Stomach smooth muscle (tissue), 2 donors: ENCODE measurements at regions not wholly inside any gene's neighbourhood (a gene's known extent, or its start where the extent isn't known, plus 50 kb on each side); places are given as distances from the start of the nearest gene placed in this dataset.

Source experiments
- H3K27ac ChIP-seq: one replicate; pipeline ENCODE4 v1.7.0; 2013; ENCODE audit warnings: mild to moderate bottlenecking, low read length, inconsistent platforms
- H3K27me3 ChIP-seq, 2 donors: one replicate each; pipeline ENCODE4 v1.7.0; 2013; ENCODE audit warnings: low read length in 2 of 2; ENCODE audit not compliant: insufficient read depth in 2 of 2, control insufficient read depth in 1 of 2
- H3K36me3 ChIP-seq, 2 donors: one replicate each; pipeline ENCODE4 v1.7.0; 2013; ENCODE audit warnings: low read length in 2 of 2; ENCODE audit not compliant: control insufficient read depth in 2 of 2, insufficient read depth in 2 of 2
- H3K4me1 ChIP-seq: one replicate; pipeline ENCODE4 v1.7.0; 2013; ENCODE audit warnings: low read length; ENCODE audit not compliant: control insufficient read depth, insufficient read depth
- H3K4me3 ChIP-seq, 2 donors: one replicate each; pipeline ENCODE4 v1.7.0; 2013; ENCODE audit warnings: low read length in 2 of 2
- H3K9ac ChIP-seq, 2 donors: one replicate each; pipeline ENCODE4 v1.7.0; 2013; ENCODE audit warnings: low read length in 2 of 2, mild to moderate bottlenecking in 1 of 2
- H3K9me3 ChIP-seq, 2 donors: one replicate each; pipeline ENCODE4 v1.7.0; 2013; ENCODE audit warnings: low read length in 2 of 2; ENCODE audit not compliant: control insufficient read depth in 2 of 2
- donor health status: healthy.
- donor health status: Pancreatic carcinoma.

GRCh38 chr1:69409731-69410456 is 157.8 kb upstream of the LRRC7 start:
- Histone ChIP-seq H3K4me1 (no peaks in the 10 kb centered on the region), H3K36me3 (no peaks in the 10 kb centered on the region), H3K27ac (no peak overlapping the region), H3K27me3 (no peaks in the 10 kb centered on the region), H3K4me3 (no peak overlapping the region), H3K9ac (no peak overlapping the region), H3K9me3 (no peaks in the 10 kb centered on the region)

- no peaks in the 10 kb centered on the region for H3K36me3 ChIP-seq
- H3K9ac ChIP-seq: no peak overlapping the region
- no peaks in the 10 kb centered on the region for H3K4me1 ChIP-seq
- H3K9me3 ChIP-seq: no peaks in the 10 kb centered on the region
- H3K27me3 ChIP-seq: no peaks in the 10 kb centered on the region
- no peak overlapping the region for H3K27ac ChIP-seq
- no peak overlapping the region for H3K4me3 ChIP-seq
Observed at GRCh38 chr1:69410457-69410850, 157.3 kb upstream of the LRRC7 start.

DNA sequence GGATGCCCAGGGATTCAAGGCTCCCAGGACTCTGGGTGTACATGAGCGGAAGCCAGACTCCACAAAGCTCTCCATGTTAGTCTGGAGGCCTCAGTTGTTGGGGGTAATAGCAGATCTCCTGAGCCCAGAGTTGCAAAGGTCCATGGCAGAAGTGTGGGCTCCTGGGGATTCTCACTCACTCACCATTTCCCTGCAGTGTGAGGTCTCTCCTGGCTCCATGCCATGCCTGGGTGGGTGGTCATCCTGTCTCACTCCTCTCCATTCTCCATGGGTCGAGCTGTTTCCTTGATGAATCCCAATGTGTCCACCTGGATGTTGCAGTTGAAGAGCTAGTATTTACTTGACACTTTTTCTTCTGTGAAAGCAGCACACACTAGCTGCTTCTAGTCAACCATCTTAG is 156.8 kb upstream of the LRRC7 start:
- H3K36me3 ChIP-seq: no peaks in the 10 kb centered on the region
- no peaks in the 10 kb centered on the region for H3K9me3 ChIP-seq
- H3K9ac ChIP-seq: no peak overlapping the region
- no peak overlapping the region for H3K27ac ChIP-seq
- H3K27me3 ChIP-seq: no peaks in the 10 kb centered on the region
- H3K4me3 ChIP-seq: no peak overlapping the region
- H3K4me1 ChIP-seq: no peaks in the 10 kb centered on the region

DNA sequence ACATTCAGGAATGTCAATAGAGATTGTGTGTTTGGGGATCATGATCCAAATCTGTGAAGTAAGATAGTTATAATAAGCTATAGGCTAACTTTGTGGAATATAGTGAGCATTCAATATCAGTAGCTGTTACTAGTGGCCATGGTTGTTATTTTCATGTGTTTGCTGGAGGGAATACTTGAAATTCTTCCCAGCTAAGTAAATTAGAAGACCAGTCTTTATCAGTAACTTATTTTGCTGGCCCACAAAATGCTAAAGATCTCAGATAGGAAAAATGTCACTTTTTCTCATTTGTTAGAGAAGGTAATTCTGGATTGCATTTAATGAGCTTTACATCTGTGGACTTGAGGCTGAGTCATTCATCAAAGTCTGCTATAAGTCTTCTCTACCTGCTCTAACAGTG is 156.1 kb upstream of the LRRC7 start:
- H3K9me3 ChIP-seq: no peaks in the 10 kb centered on the region
- no peaks in the 10 kb centered on the region for H3K27me3 ChIP-seq
- no peak overlapping the region for H3K4me3 ChIP-seq
- H3K36me3 ChIP-seq: no peaks in the 10 kb centered on the region
- no peak overlapping the region for H3K27ac ChIP-seq
- no peaks in the 10 kb centered on the region for H3K4me1 ChIP-seq
- H3K9ac ChIP-seq: no peak overlapping the region

DNA sequence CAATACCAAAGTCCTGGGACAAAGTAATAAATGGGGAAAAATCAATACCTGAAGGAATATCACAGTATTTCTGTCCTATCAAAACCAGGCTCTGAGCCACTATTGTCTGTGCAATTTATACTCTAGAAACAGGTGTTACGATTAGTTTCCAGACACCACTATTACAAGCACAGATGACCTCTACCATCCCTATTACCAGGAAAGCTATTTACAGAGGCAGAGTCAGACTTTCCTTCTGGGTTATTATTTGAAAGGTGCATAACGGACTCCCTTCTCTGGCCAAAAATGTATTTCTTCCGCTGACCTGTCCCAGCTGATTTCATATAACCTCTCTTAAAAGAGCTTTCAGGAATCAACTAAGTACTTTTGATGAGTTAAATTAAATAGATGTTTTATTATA is 154.6 kb upstream of the LRRC7 start:
- no peak overlapping the region for H3K9ac ChIP-seq
- H3K4me1 ChIP-seq: no peaks in the 10 kb centered on the region
- no peak overlapping the region for H3K4me3 ChIP-seq
- H3K9me3 ChIP-seq: no peaks in the 10 kb centered on the region
- no peaks in the 10 kb centered on the region for H3K36me3 ChIP-seq
- no peak overlapping the region for H3K27ac ChIP-seq
- H3K27me3 ChIP-seq: no peaks in the 10 kb centered on the region

- Histone ChIP-seq H3K9me3 (no peaks in the 10 kb centered on the region), H3K4me1 (no peaks in the 10 kb centered on the region), H3K27me3 (no peaks in the 10 kb centered on the region), H3K4me3 (no peak overlapping the region), H3K36me3 (no peaks in the 10 kb centered on the region), H3K9ac (no peak overlapping the region), H3K27ac (no peak overlapping the region)
Observed at GRCh38 chr1:69414574-69414973, 153.1 kb upstream of the LRRC7 start.

GRCh38 chr1:69421286-69421685 is 146.4 kb upstream of the LRRC7 start:
- Histone ChIP-seq H3K4me1 (no peaks in the 10 kb centered on the region), H3K27ac (no peak overlapping the region)

GRCh38 chr1:69425871-69426270 is 141.9 kb upstream of the LRRC7 start:
- Histone ChIP-seq H3K36me3 (no peaks in the 10 kb centered on the region), H3K4me1 (no peaks in the 10 kb centered on the region), H3K9me3 (no peaks in the 10 kb centered on the region), H3K4me3 (no peak overlapping the region), H3K9ac (no peak overlapping the region), H3K27me3 (no peaks in the 10 kb centered on the region), H3K27ac (no peak overlapping the region)

More at GRCh38 chr1:69421286-69421685, 146.4 kb upstream of the LRRC7 start:
- H3K27me3 ChIP-seq: no peaks in the 10 kb centered on the region
- no peak overlapping the region for H3K4me3 ChIP-seq
- H3K36me3 ChIP-seq: no peaks in the 10 kb centered on the region
- no peak overlapping the region for H3K9ac ChIP-seq
- H3K9me3 ChIP-seq: no peaks in the 10 kb centered on the region

DNA sequence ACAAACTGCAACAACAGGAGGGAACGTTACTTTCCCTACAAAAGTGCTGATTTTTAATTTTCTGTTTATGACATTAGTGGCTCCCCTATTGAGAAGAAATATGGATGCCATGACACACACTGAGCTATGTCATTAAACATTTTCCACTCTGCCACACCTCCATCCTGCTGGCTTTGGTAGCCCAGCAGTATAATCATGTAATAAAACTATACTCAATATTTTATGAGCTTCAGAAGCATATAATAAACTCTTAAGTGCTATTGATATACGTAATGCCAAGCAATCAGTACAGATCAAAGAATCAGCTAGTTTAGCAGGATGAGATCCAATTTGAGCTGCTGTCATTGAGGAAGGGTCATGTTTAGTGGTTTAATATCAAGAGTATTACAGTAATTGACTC is 141.3 kb upstream of the LRRC7 start:
- Histone ChIP-seq H3K4me3 (no peak overlapping the region), H3K4me1 (no peaks in the 10 kb centered on the region), H3K9ac (no peak overlapping the region), H3K36me3 (no peaks in the 10 kb centered on the region), H3K9me3 (no peaks in the 10 kb centered on the region), H3K27ac (no peak overlapping the region), H3K27me3 (no peaks in the 10 kb centered on the region)

GRCh38 chr1:69433073-69433472 is 134.6 kb upstream of the LRRC7 start:
- no peak overlapping the region for H3K9ac ChIP-seq
- H3K4me3 ChIP-seq: no peak overlapping the region
- H3K4me1 ChIP-seq: no peaks in the 10 kb centered on the region
- no peaks in the 10 kb centered on the region for H3K27me3 ChIP-seq
- H3K9me3 ChIP-seq: no peaks in the 10 kb centered on the region
- H3K36me3 ChIP-seq: no peaks in the 10 kb centered on the region
- no peak overlapping the region for H3K27ac ChIP-seq

DNA sequence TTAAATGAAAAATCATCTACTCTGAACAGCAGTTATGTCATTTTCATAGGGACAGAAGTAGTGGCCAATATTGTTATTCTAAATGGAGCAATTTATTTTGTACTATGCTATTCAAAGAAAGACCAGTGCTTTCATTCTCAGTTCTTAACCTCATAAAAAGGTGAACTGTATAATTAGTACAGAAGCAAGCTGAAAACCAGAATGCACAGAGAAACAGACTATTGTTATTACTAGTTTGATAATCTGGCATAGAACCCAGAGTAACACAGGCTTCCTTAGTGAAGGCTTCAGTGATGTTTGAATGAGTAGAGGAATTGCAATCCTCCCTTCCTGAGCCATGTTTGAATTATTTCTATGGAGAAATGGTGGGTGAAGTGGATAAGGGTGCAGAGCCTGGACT is 131.6 kb upstream of the LRRC7 start:
- H3K27ac ChIP-seq: no peak overlapping the region
- no peak overlapping the region for H3K4me3 ChIP-seq
- H3K9ac ChIP-seq: no peak overlapping the region
- no peaks in the 10 kb centered on the region for H3K4me1 ChIP-seq
- no peaks in the 10 kb centered on the region for H3K27me3 ChIP-seq
- H3K9me3 ChIP-seq: no peaks in the 10 kb centered on the region
- H3K36me3 ChIP-seq: no peaks in the 10 kb centered on the region
